ENCODE measurements at regions not wholly inside any gene's neighbourhood (a gene's known extent, or its start where the extent isn't known, plus 50 kb on each side); places are given as distances from the start of the nearest gene placed in this dataset.

DNA sequence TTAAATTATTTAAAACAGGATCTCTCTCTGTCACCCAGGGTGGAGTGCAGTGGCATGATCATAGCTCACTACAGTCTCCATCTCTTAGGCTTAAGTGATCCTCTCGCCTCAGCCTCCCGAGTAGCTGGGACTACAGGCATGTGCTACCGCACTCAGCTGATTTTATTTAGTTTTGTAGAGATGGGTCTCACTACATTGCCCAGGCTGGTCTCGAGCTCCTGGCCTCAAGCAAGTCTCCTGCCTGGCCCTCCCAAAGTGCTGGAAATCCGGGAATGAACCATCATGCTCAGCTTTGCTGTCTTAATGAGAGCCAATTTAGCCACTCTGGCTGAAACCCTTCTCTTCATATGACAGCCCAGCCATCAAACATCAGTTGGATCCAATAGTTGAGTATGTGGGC, 53.3 kb upstream of the NRP1 start:
- no peak for FAIRE-seq
- no peaks in the 10 kb centered on the region for H3K9me3 ChIP-seq (ENCODE audit: control insufficient read depth, low read depth, low read length)

DNA sequence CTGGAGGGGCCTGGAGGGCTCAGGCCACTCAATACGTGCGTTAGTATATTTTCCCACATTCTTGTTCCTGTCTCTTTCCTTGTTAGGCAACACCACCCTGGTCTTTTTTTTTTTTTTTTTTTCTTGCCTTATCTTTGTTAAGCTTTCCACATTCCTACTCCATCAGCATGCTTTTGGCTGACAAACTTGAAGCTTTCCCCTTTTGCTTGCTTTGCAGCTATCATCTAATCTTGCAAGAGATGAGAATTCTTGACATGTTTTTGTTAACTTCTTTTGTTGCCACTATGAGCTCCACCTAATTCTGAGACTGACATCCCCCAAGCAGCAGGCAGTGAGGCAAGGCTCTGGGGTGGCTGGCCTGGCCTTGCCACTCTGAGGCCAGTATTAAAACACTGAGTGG, 52.5 kb upstream of the NRP1 start:
- H3K9me1 ChIP-seq (ENCODE audit: control insufficient read depth, extremely low read depth, insufficient read depth, low read length): no peaks in the 10 kb centered on the region
- no peaks in the 10 kb centered on the region for H3K79me2 ChIP-seq (ENCODE audit: control insufficient read depth, insufficient read depth, low read length)
- H3K9ac ChIP-seq (ENCODE audit: control insufficient read depth, extremely low read depth, insufficient read depth, low read length): no peak overlapping the region
- no peak overlapping the region for H2AFZ ChIP-seq (ENCODE audit: control insufficient read depth, low read length)
- no peak for FAIRE-seq
- H3K4me1 ChIP-seq (ENCODE audit: control insufficient read depth, extremely low read depth, insufficient read depth, low read length): no peaks in the 10 kb centered on the region
- no peaks in the 10 kb centered on the region for H3K27me3 ChIP-seq (ENCODE audit: control insufficient read depth, extremely low read depth, insufficient read depth, low read length)
- no peaks in the 10 kb centered on the region for H3K36me3 ChIP-seq (ENCODE audit: control insufficient read depth in 2 of 2, extremely low read depth in 1 of 2, insufficient read depth in 2 of 2, low read length in 2 of 2)
- no peak overlapping the region for H3K27ac ChIP-seq (ENCODE audit: control insufficient read depth, insufficient read depth, low read length)
- no peaks in the 10 kb centered on the region for H3K9me3 ChIP-seq (ENCODE audit: control insufficient read depth, low read depth, low read length)
- dilution Hi-C loops (cut with MboI; ENCODE audit: extremely low pct_ligation_motif_present, low sequenced_read_pairs): no loop called here
- no peak for DNase-seq (ENCODE audit: low read depth, low spot score)
- H3K4me3 ChIP-seq (ENCODE audit: control insufficient read depth in 2 of 3, extremely low read depth in 1 of 3, insufficient read depth in 2 of 3, low read depth in 1 of 3, low read length in 3 of 3): no peak overlapping the region
- no peaks in the 10 kb centered on the region for H4K20me1 ChIP-seq (ENCODE audit: control insufficient read depth, extremely low read depth, insufficient read depth, low read length)
- TF ChIP-seq, protein P1, sequence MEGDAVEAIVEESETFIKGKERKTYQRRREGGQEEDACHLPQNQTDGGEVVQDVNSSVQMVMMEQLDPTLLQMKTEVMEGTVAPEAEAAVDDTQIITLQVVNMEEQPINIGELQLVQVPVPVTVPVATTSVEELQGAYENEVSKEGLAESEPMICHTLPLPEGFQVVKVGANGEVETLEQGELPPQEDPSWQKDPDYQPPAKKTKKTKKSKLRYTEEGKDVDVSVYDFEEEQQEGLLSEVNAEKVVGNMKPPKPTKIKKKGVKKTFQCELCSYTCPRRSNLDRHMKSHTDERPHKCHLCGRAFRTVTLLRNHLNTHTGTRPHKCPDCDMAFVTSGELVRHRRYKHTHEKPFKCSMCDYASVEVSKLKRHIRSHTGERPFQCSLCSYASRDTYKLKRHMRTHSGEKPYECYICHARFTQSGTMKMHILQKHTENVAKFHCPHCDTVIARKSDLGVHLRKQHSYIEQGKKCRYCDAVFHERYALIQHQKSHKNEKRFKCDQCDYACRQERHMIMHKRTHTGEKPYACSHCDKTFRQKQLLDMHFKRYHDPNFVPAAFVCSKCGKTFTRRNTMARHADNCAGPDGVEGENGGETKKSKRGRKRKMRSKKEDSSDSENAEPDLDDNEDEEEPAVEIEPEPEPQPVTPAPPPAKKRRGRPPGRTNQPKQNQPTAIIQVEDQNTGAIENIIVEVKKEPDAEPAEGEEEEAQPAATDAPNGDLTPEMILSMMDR (optimal IDR thresholded peaks at IDR 0.05 in 1 of 3, IDR thresholded peaks at IDR 0.05 in 1 of 3, conservative IDR thresholded peaks at IDR 0.05 in 1 of 3; ENCODE audit: extremely low read depth in 1 of 3, insufficient read depth in 2 of 3, low read length in 3 of 3): no peak
- H3K4me2 ChIP-seq (ENCODE audit: control insufficient read depth, extremely low read depth, insufficient read depth, low read depth, low read length): no peak overlapping the region

More for the DNA sequence above, 53.3 kb upstream of the NRP1 start:
- H3K4me2 ChIP-seq (ENCODE audit: control insufficient read depth, extremely low read depth, insufficient read depth, low read depth, low read length): no peak overlapping the region
- no peak overlapping the region for H3K9ac ChIP-seq (ENCODE audit: control insufficient read depth, extremely low read depth, insufficient read depth, low read length)
- H3K27ac ChIP-seq (ENCODE audit: control insufficient read depth, insufficient read depth, low read length): no peak overlapping the region
- H3K36me3 ChIP-seq (ENCODE audit: control insufficient read depth in 2 of 2, extremely low read depth in 1 of 2, insufficient read depth in 2 of 2, low read length in 2 of 2): no peaks in the 10 kb centered on the region
- DNase-seq (ENCODE audit: low read depth, low spot score): no peak
- H3K79me2 ChIP-seq (ENCODE audit: control insufficient read depth, insufficient read depth, low read length): no peaks in the 10 kb centered on the region
- no peaks in the 10 kb centered on the region for H3K9me1 ChIP-seq (ENCODE audit: control insufficient read depth, extremely low read depth, insufficient read depth, low read length)
- H3K4me3 ChIP-seq (ENCODE audit: control insufficient read depth in 2 of 3, extremely low read depth in 1 of 3, insufficient read depth in 2 of 3, low read depth in 1 of 3, low read length in 3 of 3): no peak overlapping the region
- TF ChIP-seq EZH2 (IDR thresholded peaks at IDR 0.05; ENCODE audit: low read length): no peak
- TF ChIP-seq, protein P1 (optimal IDR thresholded peaks at IDR 0.05 in 1 of 3, IDR thresholded peaks at IDR 0.05 in 1 of 3, conservative IDR thresholded peaks at IDR 0.05 in 1 of 3; ENCODE audit: extremely low read depth in 1 of 3, insufficient read depth in 2 of 3, low read length in 3 of 3): no peak
- no peak overlapping the region for H2AFZ ChIP-seq (ENCODE audit: control insufficient read depth, low read length)
- H4K20me1 ChIP-seq (ENCODE audit: control insufficient read depth, extremely low read depth, insufficient read depth, low read length): no peaks in the 10 kb centered on the region
- dilution Hi-C loops (cut with MboI; ENCODE audit: extremely low pct_ligation_motif_present, low sequenced_read_pairs): no loop called here
- no peaks in the 10 kb centered on the region for H3K4me1 ChIP-seq (ENCODE audit: control insufficient read depth, extremely low read depth, insufficient read depth, low read length)
- no peaks in the 10 kb centered on the region for H3K27me3 ChIP-seq (ENCODE audit: control insufficient read depth, extremely low read depth, insufficient read depth, low read length)

Measured in keratinocyte (primary cell).